HG02938 (cell line): ENCODE measurements at regions not wholly inside any gene's neighbourhood (a gene's known extent, or its start where the extent isn't known, plus 50 kb on each side); places are given as distances from the start of the nearest gene placed in this dataset.

Experiments used
- ATAC-seq: cut with Tn5 transposase; IDR thresholded peaks from one replicate; pipeline ENCODE4 v1.9.1; 2021; ENCODE audit warnings: mild to moderate bottlenecking, moderate library complexity; ENCODE audit not compliant: unreplicated experiment

GRCh38 chr2:8049851-8050571 is 631.8 kb upstream of the ID2 start:
- peak; percentile 96 for ATAC-seq

GRCh38 chr2:8053216-8053615 is 628.6 kb upstream of the ID2 start:
- no peak for ATAC-seq

- ATAC-seq, result no peak
Observed at GRCh38 chr2:8054070-8054469, 627.8 kb upstream of the ID2 start.

- peak; percentile 62 for ATAC-seq
Observed at GRCh38 chr2:8058652-8059051, 623.2 kb upstream of the ID2 start.

GRCh38 chr2:8059255-8059654 is 622.6 kb upstream of the ID2 start:
- no peak for ATAC-seq

GRCh38 chr2:8059794-8060193 is 622.1 kb upstream of the ID2 start:
- no peak for ATAC-seq

GRCh38 chr2:8061219-8061618 is 620.6 kb upstream of the ID2 start:
- no peak for ATAC-seq

GRCh38 chr2:8064603-8065002 is 617.3 kb upstream of the ID2 start:
- ATAC-seq, result no peak

GRCh38 chr2:8065191-8065590 is 616.7 kb upstream of the ID2 start:
- ATAC-seq, result no peak

GRCh38 chr2:8067784-8068336 is 614.0 kb upstream of the ID2 start:
- ATAC-seq, result no peak

GRCh38 chr2:8072907-8073306 is 608.9 kb upstream of the ID2 start:
- no peak for ATAC-seq

GRCh38 chr2:8073916-8074315 is 607.9 kb upstream of the ID2 start:
- no peak for ATAC-seq

- peak; percentile 58 for ATAC-seq
Observed at GRCh38 chr2:8076448-8077342, 605.2 kb upstream of the ID2 start.

- ATAC-seq, result no peak
Observed at GRCh38 chr2:8078705-8079104, 603.2 kb upstream of the ID2 start.

GRCh38 chr2:8080063-8080462 is 601.8 kb upstream of the ID2 start:
- ATAC-seq, result peak; percentile 50

GRCh38 chr2:8081130-8081529 is 600.7 kb upstream of the ID2 start:
- ATAC-seq, result no peak

GRCh38 chr2:8082840-8083239 is 599.0 kb upstream of the ID2 start:
- ATAC-seq, result no peak

GRCh38 chr2:8086357-8086756 is 595.5 kb upstream of the ID2 start:
- ATAC-seq, result no peak

- ATAC-seq, result no peak
Observed at GRCh38 chr2:8086796-8087479, 594.9 kb upstream of the ID2 start.

- ATAC-seq, result no peak
Observed at GRCh38 chr2:8087480-8087840, 594.4 kb upstream of the ID2 start.

GRCh38 chr2:8088810-8089209 is 593.0 kb upstream of the ID2 start:
- no peak for ATAC-seq
